ENCODE measurements at regions not wholly inside any gene's neighbourhood (a gene's known extent, or its start where the extent isn't known, plus 50 kb on each side); places are given as distances from the start of the nearest gene placed in this dataset.

GRCh38 chr4:187516224-187516623 is 479.3 kb upstream of the ZFP42 start:
- no peak for DNase-seq (ENCODE audit: low read depth in 2 of 3, low spot score in 2 of 3)

GRCh38 chr4:187541666-187542065 is 453.9 kb upstream of the ZFP42 start:
- no peak for DNase-seq (ENCODE audit: low read depth in 2 of 3, low spot score in 2 of 3)

GRCh38 chr4:187544461-187545053 is 451.0 kb upstream of the ZFP42 start:
- no peak for DNase-seq (ENCODE audit: low read depth in 2 of 3, low spot score in 2 of 3)

GRCh38 chr4:187547316-187547715 is 448.3 kb upstream of the ZFP42 start:
- DNase-seq (ENCODE audit: low read depth in 2 of 3, low spot score in 2 of 3) = no peak

GRCh38 chr4:187550256-187550950 is 445.2 kb upstream of the ZFP42 start:
- no peak for DNase-seq (ENCODE audit: low read depth in 2 of 3, low spot score in 2 of 3)

GRCh38 chr4:187552781-187553180 is 442.8 kb upstream of the ZFP42 start:
- no peak for DNase-seq (ENCODE audit: low read depth in 2 of 3, low spot score in 2 of 3)

- no peak for DNase-seq (ENCODE audit: low read depth in 2 of 3, low spot score in 2 of 3)
Observed at GRCh38 chr4:187555174-187555573, 440.4 kb upstream of the ZFP42 start.

GRCh38 chr4:187558391-187558790 is 437.2 kb upstream of the ZFP42 start:
- no peak for DNase-seq (ENCODE audit: low read depth in 2 of 3, low spot score in 2 of 3)

GRCh38 chr4:187562345-187562744 is 433.2 kb upstream of the ZFP42 start:
- DNase-seq (ENCODE audit: low read depth in 2 of 3, low spot score in 2 of 3) = no peak

- DNase-seq (ENCODE audit: low read depth in 2 of 3, low spot score in 2 of 3) = no peak
Observed at GRCh38 chr4:187565416-187565815, 430.2 kb upstream of the ZFP42 start.

- DNase-seq (ENCODE audit: low read depth in 2 of 3, low spot score in 2 of 3) = no peak
Observed at GRCh38 chr4:187569871-187570270, 425.7 kb upstream of the ZFP42 start.

GRCh38 chr4:187575706-187576105 is 419.9 kb upstream of the ZFP42 start:
- no peak for DNase-seq (ENCODE audit: low read depth in 2 of 3, low spot score in 2 of 3)

- DNase-seq (ENCODE audit: low read depth in 2 of 3, low spot score in 2 of 3) = no peak
Observed at GRCh38 chr4:187576751-187577150, 418.8 kb upstream of the ZFP42 start.

GRCh38 chr4:187577941-187578480 is 417.6 kb upstream of the ZFP42 start:
- no peak for DNase-seq (ENCODE audit: low read depth in 2 of 3, low spot score in 2 of 3)

GRCh38 chr4:187586892-187587291 is 408.7 kb upstream of the ZFP42 start:
- DNase-seq (ENCODE audit: low read depth in 2 of 3, low spot score in 2 of 3) = no peak

GRCh38 chr4:187598196-187598595 is 397.4 kb upstream of the ZFP42 start:
- no peak for DNase-seq (ENCODE audit: low read depth in 2 of 3, low spot score in 2 of 3)

- no peak for DNase-seq (ENCODE audit: low read depth in 2 of 3, low spot score in 2 of 3)
Observed at GRCh38 chr4:187602339-187603092, 393.1 kb upstream of the ZFP42 start.

- DNase-seq (ENCODE audit: low read depth in 2 of 3, low spot score in 2 of 3) = no peak
Observed at GRCh38 chr4:187603093-187604025, 392.2 kb upstream of the ZFP42 start.

GRCh38 chr4:187604984-187605383 is 390.6 kb upstream of the ZFP42 start:
- no peak for DNase-seq (ENCODE audit: low read depth in 2 of 3, low spot score in 2 of 3)

GRCh38 chr4:187606581-187606980 is 389.0 kb upstream of the ZFP42 start:
- DNase-seq (ENCODE audit: low read depth in 2 of 3, low spot score in 2 of 3) = peak in 2 of 3 donors; percentile 14 to 32

Data from hematopoietic multipotent progenitor cell (in vitro differentiated cells).